ENCODE measurements at regions not wholly inside any gene's neighbourhood (a gene's known extent, or its start where the extent isn't known, plus 50 kb on each side); places are given as distances from the start of the nearest gene placed in this dataset.

GRCh38 chr6:114467931-114468330, 125.1 kb upstream of the HS3ST5 start:
- Histone ChIP-seq H3K79me2 (ENCODE audit: control insufficient read depth, insufficient read depth, low read length) (no peaks in the 10 kb centered on the region), H3K9ac (replicated peaks; ENCODE audit: extremely low read depth, insufficient read depth, low read length) (no peak overlapping the region), H3K4me3 (replicated peaks in 1 of 3; ENCODE audit: insufficient read depth in 1 of 3, low read depth in 1 of 3, low read length in 3 of 3) (no peak overlapping the region), H3K36me3 (ENCODE audit: control insufficient read depth in 2 of 2, extremely low read depth in 1 of 2, insufficient read depth in 2 of 2, low read length in 2 of 2) (no peaks in the 10 kb centered on the region), H3K27ac (ENCODE audit: insufficient read depth, low read depth, low read length) (no peak overlapping the region), H3K4me2 (ENCODE audit: insufficient read depth, low read length) (no peak overlapping the region), H3K9me1 (replicated peaks; ENCODE audit: control insufficient read depth, extremely low read depth, insufficient read depth, low read length) (no peaks in the 10 kb centered on the region), H3K27me3 (ENCODE audit: control insufficient read depth in 2 of 2, insufficient read depth in 2 of 2, low read length in 2 of 2) (no peaks in the 10 kb centered on the region), H3K9me3 (replicated peaks; ENCODE audit: control insufficient read depth, insufficient read depth, low read length) (no peaks in the 10 kb centered on the region), H3K4me1 (ENCODE audit: control insufficient read depth, extremely low read depth, insufficient read depth, low read length) (no peaks in the 10 kb centered on the region), H2AFZ (ENCODE audit: low read depth, low read length) (no peak overlapping the region), H4K20me1 (replicated peaks; ENCODE audit: control insufficient read depth, extremely low read depth, insufficient read depth, low read length) (no peaks in the 10 kb centered on the region)
- DNase-seq (ENCODE audit: low read depth, low spot score) (no peak), FAIRE-seq (no peak)
- ChIA-PET POLR2A (no interaction called here), CTCF (no interaction called here)
- no TSS peak for BruUV-seq (replicated peaks)
- dilution Hi-C loops (cut with MboI; ENCODE audit: extremely low pct_ligation_motif_present, low sequenced_read_pairs) (no loop called here), intact Hi-C loops (cut with micrococcal nuclease) (no loop called here)
- TF ChIP-seq JUN (IDR thresholded peaks at IDR 0.05; ENCODE audit: borderline replicate concordance, insufficient read depth, insufficient read length, low read depth) (no peak), CTCF (IDR thresholded peaks at IDR 0.05; ENCODE audit: extremely low read depth in 1 of 2, insufficient read depth in 1 of 2, low read depth in 1 of 2, low read length in 2 of 2) (no peak), MYC (IDR thresholded peaks at IDR 0.05; ENCODE audit: low read depth, low read length) (no peak), POLR2A (IDR thresholded peaks at IDR 0.05; ENCODE audit: low read depth, low read length) (no peak), FOS (IDR thresholded peaks at IDR 0.05; ENCODE audit: borderline replicate concordance, insufficient read depth, low read length) (no peak), EZH2 (IDR thresholded peaks at IDR 0.05; ENCODE audit: borderline replicate concordance, low read depth, low read length, severe bottlenecking) (no peak), GATA2 (IDR thresholded peaks at IDR 0.05; ENCODE audit: insufficient read depth, insufficient read length, low read depth, low read length) (no peak), MAX (IDR thresholded peaks at IDR 0.05; ENCODE audit: insufficient read depth, insufficient read length) (no peak)
